ENCODE measurements at regions not wholly inside any gene's neighbourhood (a gene's known extent, or its start where the extent isn't known, plus 50 kb on each side); places are given as distances from the start of the nearest gene placed in this dataset.
"Not testable (repeated sequence)": the region's sequence is repeated elsewhere in the genome, so short reads cannot be mapped to it uniquely, and the experiment has no call there.

DNA sequence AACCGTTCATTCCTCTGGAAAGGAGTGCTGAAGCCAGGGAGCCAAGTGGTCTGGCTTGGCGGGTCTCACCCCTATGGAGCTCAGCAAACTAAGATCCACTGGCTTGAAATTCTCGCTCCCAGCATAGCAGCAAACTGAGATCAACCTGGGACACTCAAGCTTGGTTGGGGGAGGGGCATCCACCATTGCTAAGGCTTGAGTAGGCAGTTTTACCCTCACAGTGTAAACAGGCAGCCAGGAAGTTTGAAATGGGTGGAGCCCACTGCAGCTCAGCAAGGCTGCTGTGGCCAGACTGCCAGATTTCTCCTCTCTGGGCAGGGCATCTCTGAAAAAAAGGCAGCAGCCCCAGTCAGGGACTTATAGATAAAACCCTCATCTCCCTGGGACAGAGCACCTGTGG, 866.1 kb upstream of the ATXN7L3B start:
- DNase-seq: not testable (repeated sequence)

DNA sequence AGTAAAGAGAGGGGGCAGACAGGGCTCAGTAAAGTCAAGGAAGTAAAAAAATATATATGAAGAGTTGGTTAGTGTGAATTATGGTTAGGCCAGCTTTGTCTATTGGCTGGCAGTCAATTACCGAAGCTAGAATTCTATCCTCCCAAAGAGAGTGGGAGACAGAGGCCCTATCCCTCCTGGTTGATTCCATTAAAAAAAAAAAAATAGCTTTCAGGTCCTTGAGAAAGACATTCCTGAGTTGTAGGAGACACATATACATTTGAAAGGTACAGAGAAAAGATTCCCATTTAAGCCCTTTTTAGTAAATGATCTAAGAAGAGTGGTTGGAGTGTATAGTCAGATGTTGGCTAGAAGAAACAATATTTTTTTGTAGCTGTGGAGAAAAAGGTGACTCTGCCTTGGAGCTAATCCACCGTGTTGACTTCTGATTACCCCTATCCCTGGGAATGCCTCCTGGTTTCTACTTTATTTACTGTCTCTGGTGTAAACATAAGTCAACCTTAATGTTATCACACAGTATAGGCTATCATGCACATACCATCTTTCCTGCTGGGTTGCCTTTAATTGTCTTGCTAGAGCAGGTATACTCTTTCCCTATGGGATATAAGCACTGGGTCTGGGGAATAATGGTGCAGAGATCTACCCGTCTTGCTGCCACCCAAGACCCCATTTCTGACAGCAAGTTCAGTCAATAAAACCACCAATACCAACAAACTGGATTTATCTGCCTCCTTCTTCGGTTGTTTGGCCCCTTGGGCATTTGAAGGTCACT, 859.9 kb upstream of the ATXN7L3B start:
- no peak for DNase-seq

DNA sequence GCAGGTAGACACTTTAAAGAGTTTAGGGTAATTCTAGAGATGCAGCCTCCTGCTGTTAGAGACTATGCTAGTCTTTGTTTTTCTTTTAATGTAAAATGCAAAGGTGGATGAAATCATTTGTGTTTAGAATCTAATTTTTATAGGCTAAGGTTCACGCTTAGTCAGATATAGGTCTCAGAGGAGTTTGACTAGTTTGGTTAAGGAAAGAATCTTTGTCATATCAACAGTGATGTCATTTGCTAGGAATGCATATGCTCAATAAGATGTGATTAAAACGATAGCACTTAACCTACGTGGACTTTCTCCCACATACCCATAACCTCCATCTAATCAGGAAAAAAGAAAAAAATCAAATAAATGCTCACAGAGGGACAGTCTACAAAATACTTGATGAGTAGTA, 859.3 kb upstream of the ATXN7L3B start:
- DNase-seq: no peak

DNA sequence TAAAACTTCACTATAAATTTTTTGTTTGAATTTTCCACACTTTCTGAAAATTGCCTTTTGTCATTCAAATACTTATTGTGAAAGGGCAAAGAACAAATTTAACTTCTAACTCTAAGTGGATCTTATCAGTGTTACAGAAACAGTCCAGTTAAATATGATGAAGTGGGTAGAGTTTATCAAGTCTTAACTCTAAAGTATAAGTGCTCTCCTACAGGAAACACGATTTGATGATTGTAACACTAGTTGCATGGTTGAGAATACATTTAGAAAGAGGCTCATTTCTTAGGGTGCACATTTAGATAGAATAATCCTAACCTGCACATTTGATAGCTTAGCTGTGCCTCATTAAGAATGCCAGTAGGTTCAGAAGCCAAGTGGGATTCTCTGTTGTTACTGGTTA, 838.3 kb upstream of the ATXN7L3B start:
- no peak for DNase-seq

DNA sequence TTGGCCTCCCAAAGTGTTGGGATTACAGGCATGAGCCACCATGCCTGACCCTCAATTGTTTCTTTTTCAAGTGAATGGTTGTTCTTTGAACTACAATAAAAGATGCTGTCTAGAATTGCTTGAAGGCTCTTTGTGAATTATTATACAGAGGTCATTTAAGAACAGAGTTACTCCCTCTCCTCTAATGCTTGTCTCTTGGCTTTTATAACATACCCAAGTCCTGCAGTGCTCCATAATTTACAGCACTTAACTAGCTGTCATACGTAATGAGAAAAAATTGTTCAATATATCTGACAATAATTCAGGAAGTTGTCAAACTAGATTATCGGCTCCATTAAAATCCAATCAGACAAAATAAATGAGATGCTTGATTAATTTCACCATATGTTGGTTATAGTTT, 823.0 kb upstream of the ATXN7L3B start:
- no peak for DNase-seq

DNA sequence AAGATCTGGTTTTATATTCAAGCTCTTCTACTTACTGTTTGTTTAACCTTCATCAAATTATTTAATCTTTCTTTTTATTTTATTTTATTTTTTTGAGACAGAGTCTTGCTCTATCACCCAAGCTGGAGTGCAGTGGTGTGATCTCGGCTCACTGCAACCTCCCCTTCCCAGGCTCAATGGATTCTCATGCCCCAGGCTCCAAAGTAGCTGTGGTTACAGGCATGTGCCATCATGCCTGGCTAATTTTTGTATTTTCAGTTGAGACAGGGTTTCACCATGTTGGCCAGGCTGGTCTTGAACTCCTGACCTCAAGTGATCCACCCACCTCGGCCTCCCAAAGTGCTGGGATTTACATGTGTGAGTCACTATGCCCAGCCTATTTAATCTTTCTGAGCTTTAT, 821.5 kb upstream of the ATXN7L3B start:
- DNase-seq: not testable (repeated sequence)

DNA sequence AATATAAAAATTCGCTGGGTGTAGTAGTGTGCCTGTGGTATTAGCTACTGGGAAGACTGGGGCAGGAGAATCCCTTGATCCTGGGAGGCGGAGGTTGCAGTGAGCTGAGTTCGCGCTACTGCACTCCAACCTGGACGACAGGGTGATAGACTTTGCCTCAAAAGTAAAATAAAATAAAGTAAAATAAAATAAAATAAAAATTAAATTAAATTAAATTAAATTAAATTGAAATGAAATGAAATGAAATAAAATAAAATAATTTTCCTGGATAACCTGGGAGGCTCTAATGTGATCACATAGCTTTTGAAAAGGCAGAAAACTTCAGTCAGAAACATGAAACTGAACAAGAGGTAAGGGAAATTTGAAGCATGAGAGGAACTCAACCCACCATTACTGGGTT, 818.4 kb upstream of the ATXN7L3B start:
- no peak for DNase-seq

DNA sequence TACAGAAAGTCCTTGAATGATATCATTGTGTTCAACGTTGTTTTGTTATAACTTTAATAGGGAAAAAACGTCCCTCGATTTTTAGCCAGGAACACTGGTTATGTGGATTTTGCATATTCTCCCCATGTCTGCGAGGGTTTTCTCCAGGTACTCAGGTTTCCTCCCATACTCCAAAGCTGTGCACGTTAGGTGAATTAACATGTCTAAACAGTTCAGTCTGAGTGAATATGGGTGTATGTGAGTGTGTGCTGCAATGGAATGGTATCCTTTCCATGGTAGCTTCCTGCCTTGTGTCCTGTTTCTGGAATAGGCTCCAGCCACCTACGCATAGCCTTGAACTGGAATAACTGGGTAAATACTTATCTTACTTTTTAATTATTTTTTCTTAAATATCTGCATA, 810.8 kb upstream of the ATXN7L3B start:
- no peak for DNase-seq

DNA sequence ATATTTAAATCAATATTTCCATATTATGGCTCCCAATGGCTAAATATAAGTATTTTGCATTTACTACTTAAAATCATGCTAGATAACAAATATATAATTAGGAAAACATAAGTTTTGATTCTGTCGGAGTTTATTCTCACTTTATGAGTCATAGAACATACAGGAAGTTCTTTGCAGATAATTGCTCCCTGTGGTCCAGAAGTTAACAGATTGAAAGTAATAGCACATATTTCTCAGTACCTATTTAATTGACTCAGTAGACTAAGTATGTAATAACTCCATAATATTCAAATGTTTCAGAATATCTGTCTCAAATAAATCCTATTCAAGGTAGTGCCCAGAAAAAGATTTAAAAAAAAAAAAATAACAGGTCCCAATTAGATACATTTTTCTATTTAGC, 806.0 kb upstream of the ATXN7L3B start:
- no peak for DNase-seq

DNA sequence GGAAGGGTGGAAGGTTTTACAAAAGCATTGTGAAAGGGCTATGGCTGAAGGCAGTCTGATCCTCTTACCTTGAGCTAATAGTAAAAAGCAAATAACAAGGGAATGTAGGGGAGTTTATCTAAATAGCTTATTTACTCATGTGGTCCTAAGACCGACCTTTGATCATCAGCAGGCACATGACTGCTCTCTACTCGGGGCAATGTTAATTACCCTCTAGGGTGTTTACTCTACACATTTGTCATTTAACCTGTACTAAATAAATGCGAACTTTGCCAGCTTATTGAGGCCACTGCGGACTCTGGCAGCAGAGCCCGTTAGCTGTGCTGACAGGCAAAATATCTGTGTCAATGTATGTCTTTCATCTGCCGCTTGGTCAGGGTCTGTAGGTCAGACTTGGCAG, 768.3 kb upstream of the ATXN7L3B start:
- no peak for DNase-seq

DNA sequence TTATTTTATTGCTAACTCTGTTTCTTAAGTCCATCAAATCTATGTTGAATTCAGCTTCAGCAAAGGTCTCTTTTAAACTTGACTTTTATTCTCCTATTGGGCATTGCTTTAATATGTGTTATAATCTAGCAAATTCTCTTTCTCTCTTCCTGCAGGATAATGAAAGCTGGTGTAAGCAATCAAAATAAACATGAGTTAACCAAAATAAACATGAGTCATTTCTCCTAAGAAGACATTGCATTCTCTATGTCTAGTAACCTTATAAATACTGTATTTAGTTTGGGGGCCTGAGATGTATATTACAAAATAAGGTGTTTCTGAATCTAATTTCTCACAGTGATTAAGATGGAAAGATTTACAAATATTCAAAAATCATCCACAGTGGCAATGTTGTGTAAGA, 739.1 kb upstream of the ATXN7L3B start:
- no peak for DNase-seq

DNA sequence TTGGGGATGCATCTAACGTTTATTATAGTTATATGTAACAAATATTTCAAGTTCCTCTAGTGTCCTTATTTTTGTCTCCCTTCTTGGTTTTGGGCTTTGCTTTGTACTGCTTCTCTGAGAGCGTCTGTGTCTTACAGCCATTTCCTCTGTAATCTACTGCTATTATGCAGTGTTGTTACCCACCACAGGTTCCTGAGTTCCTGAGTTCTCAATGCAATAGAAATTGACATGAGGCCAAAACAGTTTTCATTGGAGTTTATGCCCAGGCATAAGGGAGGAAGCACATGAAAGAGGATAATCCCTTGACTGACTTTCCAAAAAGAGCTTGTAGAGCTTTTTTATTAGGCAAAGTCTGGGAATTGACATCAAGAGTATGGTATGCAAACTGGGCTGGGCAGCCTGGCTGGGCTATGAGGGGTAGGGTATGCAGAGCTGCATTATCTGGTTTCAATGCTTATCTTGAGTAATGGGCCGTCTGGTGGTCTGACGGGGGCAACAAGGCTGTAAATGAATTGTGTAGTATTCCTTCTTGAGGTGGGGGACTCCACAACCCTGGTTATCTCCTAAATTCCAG, 722.5 kb upstream of the ATXN7L3B start:
- no peak for DNase-seq

DNA sequence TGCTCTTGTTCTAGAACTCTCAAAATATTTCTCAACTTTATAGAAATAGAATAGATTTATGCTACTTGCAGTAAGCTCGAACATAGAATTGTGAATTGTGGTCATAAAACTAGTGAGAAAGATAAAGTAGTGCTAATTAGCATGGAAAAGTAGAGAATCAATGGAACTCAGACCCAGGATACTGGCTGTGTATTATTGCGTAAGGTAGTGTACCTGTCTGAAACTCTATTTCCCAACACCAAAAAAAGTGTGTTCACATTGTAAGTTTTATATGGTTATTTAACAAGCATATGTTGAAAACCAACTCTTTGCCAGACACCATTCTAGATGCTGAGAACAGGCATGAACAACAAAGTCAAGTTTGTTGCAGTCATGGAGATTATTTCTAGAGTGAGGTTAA, 720.5 kb upstream of the ATXN7L3B start:
- no peak for DNase-seq

DNA sequence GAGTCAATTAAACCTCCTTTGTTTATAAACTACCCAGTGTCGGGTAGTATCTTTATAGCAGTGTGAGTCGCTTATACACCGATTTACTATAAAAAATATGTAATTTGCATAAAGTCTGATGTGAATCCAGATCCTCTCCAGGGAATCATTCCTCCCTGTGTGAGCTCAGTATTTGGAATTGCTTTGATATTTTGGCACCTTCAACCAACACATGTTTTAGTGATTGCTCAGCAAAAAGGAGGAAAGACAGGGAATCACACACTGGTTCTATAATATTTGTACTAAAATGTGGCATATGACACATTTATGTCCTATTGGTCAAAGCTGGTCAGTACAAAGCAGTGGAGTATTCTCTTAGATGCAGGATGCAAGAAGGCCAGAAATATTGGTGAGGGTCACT, 703.9 kb upstream of the ATXN7L3B start:
- no peak for DNase-seq

DNA sequence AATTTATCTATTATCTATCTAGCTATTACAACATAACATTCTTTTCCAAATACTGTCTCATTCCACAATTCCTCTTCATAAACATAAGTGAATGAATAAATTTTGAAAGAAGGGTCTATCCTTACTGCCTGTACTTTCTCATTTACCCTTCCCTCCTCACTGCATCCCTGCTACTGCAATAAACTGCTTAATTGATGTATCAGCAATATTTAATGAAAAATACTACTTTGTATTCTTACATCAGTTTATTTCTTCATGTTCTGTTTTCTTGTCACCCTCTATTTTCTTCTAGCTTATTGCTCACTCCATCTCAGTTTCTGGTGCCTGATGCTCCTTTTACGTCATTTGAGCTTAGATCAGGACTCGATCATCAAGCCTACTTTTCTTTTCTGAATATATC, 695.7 kb upstream of the ATXN7L3B start:
- DNase-seq: no peak

DNA sequence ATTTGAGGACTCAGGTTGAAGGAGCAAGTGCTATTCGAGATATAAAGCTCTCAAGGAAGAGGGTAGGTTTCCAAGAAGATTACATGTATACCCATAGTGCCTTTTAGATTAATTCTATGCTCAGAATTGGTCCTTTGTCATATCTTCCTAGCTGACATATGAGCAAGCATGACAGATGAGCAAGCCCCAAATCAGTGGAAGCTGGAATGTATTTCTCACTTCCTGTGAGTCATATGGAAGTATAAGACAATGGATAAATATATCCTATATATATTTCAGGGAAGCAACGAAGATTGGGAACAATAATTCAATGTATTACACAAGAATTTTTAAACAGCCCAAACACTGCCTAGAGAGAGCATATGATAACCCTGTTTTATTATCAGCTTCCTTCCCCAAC, 674.1 kb upstream of the ATXN7L3B start:
- no peak for DNase-seq

DNA sequence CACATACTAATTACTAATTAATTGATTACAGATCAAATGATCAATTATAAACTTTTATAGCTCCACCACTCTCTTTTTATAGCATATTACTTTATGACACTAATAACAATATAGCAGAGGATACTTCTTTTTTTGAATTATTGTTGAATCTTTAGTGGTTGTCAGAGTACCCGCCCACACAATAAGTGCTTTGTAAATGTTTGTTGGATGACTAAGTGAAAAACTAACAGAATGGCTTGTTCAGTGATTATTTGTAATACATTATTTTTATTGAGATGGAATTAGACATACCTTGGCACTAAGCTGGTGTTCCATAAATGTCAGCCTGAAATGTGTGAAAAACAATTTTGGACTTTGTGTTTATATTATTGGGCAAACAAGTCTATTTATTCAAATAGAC, 670.5 kb upstream of the ATXN7L3B start:
- DNase-seq: no peak

DNA sequence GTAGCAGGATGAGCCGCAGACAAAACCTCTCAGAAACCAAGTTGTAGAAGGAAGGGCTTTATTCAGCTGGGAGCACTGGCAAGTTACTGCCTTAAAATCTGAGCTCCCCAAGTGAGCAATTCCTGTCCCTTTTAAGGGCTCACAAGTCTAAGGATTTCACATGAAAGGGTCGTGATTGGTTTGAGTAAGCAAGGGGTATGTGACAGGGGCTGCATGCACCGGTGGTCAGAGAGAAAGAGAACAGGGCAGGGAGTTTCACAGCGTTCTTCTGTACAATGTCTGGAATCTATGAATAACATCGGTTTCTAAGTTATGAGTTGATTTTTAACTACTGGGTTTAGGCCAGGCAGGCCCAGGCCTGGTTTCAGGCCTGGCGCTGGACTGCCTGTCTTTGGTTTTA, 660.3 kb upstream of the ATXN7L3B start:
- not testable (repeated sequence) for DNase-seq

DNA sequence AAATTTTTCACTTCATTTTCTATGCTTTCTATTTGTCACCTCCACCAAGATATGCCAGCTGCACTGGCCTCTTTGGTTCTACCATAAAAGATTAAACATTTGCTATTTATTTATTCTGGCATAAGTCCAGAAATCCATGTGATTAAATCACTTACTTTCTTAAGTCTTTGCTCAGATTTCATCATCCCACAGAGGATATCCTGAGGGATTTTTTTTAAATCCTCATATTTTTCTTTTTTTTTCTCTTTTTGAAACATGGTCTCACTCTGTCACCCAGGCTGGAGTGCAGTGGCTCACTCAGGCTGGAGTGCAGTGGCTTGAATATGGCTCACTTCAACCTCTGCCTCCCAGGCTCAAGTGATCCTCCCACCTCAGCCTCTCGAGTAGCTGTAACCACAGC, 645.4 kb upstream of the ATXN7L3B start:
- no peak for DNase-seq

DNA sequence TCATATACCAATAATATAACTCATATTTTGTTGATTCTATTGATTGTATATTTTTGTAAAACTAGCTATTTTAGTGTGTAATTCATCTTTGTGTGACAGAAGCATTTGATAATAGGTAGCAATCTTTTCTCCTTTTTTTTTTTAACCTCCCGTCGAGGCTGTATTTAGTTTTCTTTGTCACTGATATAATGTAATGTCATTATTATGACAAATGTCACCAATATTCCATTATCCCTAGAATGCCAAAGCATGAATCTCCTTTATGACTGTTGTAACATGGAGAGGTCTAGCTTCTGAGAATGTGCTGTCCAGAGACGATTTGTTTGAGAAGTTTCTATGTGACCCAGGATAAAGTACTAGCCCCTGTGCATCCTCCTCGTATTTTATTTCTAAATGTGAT, 639.0 kb upstream of the ATXN7L3B start:
- no peak for DNase-seq

DNA sequence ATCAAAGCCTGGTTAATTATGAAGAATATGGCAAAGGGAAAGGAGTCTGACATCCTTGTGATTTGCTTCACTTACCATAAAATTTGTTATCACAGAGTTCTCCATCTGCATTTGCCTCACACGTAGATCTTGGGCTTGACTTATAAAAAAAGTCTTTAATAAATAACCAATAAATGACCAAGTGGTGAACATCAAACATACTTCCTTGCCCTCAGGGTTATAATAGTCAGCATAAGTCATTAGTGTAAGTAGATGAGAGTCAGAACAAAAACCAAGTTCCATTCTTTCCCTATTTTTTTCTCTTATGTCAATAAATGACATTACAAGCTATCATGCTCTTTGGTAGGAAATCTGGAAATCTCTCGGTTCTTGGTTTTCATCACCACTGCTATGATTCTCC, 635.4 kb upstream of the ATXN7L3B start:
- no peak for DNase-seq

DNA sequence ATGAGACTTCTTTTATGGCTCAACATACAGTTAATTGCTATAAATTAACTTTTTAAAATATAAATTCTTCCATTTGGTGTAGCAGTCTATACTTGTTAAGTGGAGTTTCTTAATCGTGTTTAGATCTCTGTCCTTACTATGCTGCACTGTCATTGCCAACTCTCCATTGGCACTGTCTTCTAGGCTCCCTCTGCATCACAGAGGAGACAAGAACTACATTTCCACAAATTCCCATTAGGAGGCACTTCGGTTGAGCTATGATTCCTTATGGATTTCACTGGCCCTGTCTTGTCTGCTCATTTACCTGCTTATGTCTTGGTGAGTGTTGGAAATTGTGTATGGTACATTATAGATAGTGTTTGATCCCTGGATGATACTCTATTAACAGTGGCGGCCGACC, 630.9 kb upstream of the ATXN7L3B start:
- no peak for DNase-seq

DNA sequence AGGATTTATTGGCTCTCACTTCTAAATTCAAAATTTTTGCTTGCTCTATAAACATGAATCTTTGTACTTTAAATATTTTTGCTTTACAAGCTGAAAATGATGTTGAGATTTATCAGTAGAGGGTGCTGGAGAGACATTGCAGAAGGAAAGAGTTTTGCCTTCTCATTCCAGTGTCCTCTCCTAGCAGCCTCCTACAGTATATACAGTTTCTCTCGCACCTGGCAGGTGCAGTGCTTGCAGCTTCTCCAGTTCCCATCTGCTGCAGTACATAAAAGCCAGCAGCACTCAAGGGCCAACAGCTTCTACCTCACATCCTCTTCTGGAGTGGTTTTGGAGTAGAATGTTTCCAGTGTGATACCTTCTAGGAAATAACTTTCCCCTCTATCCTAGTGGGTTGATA, 601.8 kb upstream of the ATXN7L3B start:
- no peak for DNase-seq

All from hypothalamus (tissue), 51 donors.